GM12891 (cell line): ENCODE measurements at regions not wholly inside any gene's neighbourhood (a gene's known extent, or its start where the extent isn't known, plus 50 kb on each side); places are given as distances from the start of the nearest gene placed in this dataset.

Experiments used
- POLR2A ChIP-seq: IDR thresholded peaks from 2 replicates; pipeline ENCODE4 v1.6.1; 2011; ENCODE audit warnings: low read depth, low read length, control low read depth
- POLR2AphosphoS5 ChIP-seq: IDR thresholded peaks from 2 replicates; pipeline ENCODE4 v1.6.1; 2011; ENCODE audit warnings: low read depth, low read length, control low read depth

DNA sequence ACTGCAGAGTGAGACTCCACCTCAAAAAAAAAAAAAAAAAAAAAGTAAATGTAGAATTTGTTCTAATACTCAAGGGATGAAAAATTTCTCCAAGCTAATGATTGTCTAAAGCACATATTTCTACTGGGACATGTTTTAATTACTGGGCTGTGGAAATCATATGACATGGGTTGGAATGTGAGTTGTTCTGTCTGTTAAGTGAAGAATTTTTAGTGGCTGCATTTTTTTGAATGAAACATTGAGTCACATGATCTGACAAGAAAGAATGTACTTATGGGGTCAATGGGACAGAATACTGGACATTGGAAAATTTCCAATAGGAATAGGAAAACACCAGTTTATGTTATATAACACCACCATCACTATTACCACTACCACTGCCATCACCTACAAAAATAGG, 123.8 kb upstream of the IVNS1ABP start:
- no peak for TF ChIP-seq POLR2AphosphoS5
- TF ChIP-seq POLR2A = no peak
